Esophagus squamous epithelium (tissue), 5 donors: ENCODE measurements at regions not wholly inside any gene's neighbourhood (a gene's known extent, or its start where the extent isn't known, plus 50 kb on each side); places are given as distances from the start of the nearest gene placed in this dataset.
"Not testable (repeated sequence)": the region's sequence is repeated elsewhere in the genome, so short reads cannot be mapped to it uniquely, and the experiment has no call there.

Experiments
- DNase-seq: peaks from one replicate; lab custom pipeline; 2025; lab: John Stamatoyannopoulos, UW
- H3K27ac ChIP-seq, 4 donors: fragments of 200-600 bp; sonication (generic); one replicate each; pipeline ENCODE4 v1.5.1; 2016 to 2019; ENCODE audit warnings: mild to moderate bottlenecking in 1 of 4
- H3K27me3 ChIP-seq, 4 donors: fragments of 200-600 bp; sonication (generic); 1 replicate in 3 of 4; 2 replicates in 1 of 4; pipeline versions ENCODE4 v1.5.1 to v1.6.0; 2017 to 2021; ENCODE audit warnings: antibody characterized with exemption in 1 of 4
- H3K36me3 ChIP-seq, 3 donors: fragments of 200-600 bp; sonication (generic); one replicate each; pipeline ENCODE4 v1.5.1; 2016 to 2019
- H3K4me1 ChIP-seq, 3 donors: fragments of 200-600 bp; sonication (generic); one replicate each; pipeline ENCODE4 v1.5.1; 2017 to 2019
- H3K4me3 ChIP-seq, 4 donors: fragments of 200-600 bp; sonication (generic); 1 replicate in 3 of 4; 2 replicates in 1 of 4; pipeline ENCODE4 v1.5.1; 2016 to 2019; ENCODE audit warnings: mild to moderate bottlenecking in 2 of 4, moderate library complexity in 1 of 4
- H3K9me3 ChIP-seq, 3 donors: fragments of 200-600 bp; sonication (generic); one replicate each; pipeline ENCODE4 v1.5.1; 2016 to 2019
- CTCF ChIP-seq, 6 experiments: fragments of 450-650 bp in 4 of 6; fragments of 200-600 bp in 2 of 6; sonication (generic) in 2 of 6; IDR thresholded peaks; one replicate each; pipeline ENCODE4 v1.5.1; 2016 to 2019; ENCODE audit warnings: antibody characterized with exemption in 6 of 6, mild to moderate bottlenecking in 4 of 6, moderate library complexity in 4 of 6
- POLR2A ChIP-seq, 4 donors: fragments of 450-650 bp; IDR thresholded peaks; one replicate each; pipeline ENCODE4 v1.6.1; 2017; ENCODE audit warnings: antibody characterized with exemption in 4 of 4, mild to moderate bottlenecking in 4 of 4, moderate library complexity in 3 of 4
- WGBS, 2 donors: methylation state at CpG; one replicate each; pipeline ENCODE4 v1.1.5; 2018; 5-methylcytosine and 5-hydroxymethylcytosine counted together
- intact Hi-C: fragments of 100-400 bp; cut with DNase I; formaldehyde crosslinking; loops from one replicate; pipeline ENCODE4 v1.15.0; 2022
- donor health status: DM: yes; HTN: yes; CAD: no.

- H3K4me3 ChIP-seq, result no peak overlapping the region
- no peaks in the 10 kb centered on the region for H3K9me3 ChIP-seq
- 78 to 83% methylated on average over 4 of the region's 4 CpGs for WGBS, 2 donors
- H3K27ac ChIP-seq, result no peak overlapping the region
- intact Hi-C loops, result no loop called here
- no peaks in the 10 kb centered on the region for H3K36me3 ChIP-seq
- TF ChIP-seq POLR2A (IDR thresholded peaks at IDR 0.05) (no peak), CTCF (IDR thresholded peaks at IDR 0.05) (no peak)
- DNase-seq, result no peak
- no peaks in the 10 kb centered on the region for H3K4me1 ChIP-seq
- peaks cover 0 to 14% (median 0%) of the 10 kb centered on the region in 4 donors for H3K27me3 ChIP-seq
Measured at GRCh38 chr3:71949442-71949841, 164.5 kb upstream of the PROK2 start.

DNA sequence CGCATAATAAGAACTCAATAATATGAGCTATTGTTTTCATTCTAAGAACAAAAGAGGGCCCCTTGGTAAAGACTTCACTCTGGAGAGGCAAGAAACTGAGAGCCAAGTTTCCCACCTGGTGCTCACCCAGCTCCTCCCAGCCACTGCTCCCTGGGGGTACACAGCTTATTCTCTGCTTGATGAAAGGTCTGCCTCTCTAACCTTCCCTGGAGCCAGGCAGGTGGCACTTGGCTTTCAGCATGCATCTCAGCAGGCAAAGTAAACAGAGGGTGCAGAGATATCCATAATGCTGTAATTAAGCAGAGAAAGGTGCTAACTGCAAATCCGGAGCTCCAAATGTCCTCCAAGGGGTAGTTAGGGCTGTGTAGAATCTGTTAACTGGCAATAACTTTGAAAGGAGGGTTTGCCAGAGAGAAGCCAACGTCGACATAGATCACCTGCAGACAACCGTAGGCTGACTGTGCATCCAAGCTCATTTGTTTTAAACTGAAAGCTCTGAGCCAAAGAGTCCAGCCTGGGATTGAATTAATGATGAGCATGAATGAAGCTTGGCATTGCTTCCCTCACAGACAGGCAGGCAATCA lies 159.6 kb upstream of the PROK2 start:
- TF ChIP-seq POLR2A (IDR thresholded peaks at IDR 0.05) (no peak), CTCF (IDR thresholded peaks at IDR 0.05) (no peak)
- Histone ChIP-seq H3K4me3 (no peak overlapping the region), H3K4me1 (no peaks in the 10 kb centered on the region), H3K27ac (no peak overlapping the region), H3K9me3 (no peaks in the 10 kb centered on the region), H3K36me3 (no peaks in the 10 kb centered on the region), H3K27me3 (peaks cover 0 to 18% (median 0%) of the 10 kb centered on the region in 4 donors)
- intact Hi-C loops, result no loop called here
- no peak for DNase-seq
- WGBS, 2 donors, result 47 to 52% methylated on average over 5 of the region's 5 CpGs

DNA sequence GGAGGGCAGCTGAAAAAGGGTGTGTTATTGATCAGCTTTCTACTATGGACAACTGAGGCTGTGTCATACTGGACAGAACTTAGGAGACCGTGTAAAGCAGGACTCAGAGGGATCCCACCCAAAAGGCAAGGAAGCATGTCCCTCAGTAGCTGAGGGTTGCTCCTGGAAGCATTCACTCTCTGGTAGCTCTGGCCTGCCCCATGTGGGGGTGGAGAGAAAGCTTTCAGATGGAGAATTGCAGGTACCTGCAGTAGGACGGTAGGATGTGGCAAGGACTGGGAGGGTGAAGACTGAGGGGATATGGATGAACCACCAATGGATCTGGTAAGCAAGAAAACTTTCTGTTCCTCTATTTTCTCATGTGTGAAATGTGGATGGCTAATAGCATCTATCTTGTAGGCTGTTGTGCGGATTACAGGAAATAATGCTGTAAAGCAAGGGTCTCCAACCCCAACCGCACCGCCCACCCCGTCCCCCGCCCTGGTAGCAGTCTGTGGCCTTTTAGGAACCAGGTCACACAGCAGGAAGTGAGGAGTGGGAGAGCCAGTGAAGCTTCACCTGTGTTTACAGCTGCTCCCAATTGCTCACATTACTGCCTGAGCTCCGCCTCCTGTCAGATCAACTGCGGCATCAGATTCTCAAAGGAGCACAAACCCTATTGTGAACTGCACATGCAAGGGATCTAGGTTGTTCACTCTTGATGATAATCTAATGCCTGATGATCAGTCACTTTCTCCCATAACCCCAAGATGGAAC lies 157.7 kb upstream of the PROK2 start:
- no peak overlapping the region for H3K27ac ChIP-seq
- H3K4me1 ChIP-seq, result no peaks in the 10 kb centered on the region
- H3K27me3 ChIP-seq, result peaks cover 0 to 18% (median 0%) of the 10 kb centered on the region in 4 donors
- TF ChIP-seq POLR2A (IDR thresholded peaks at IDR 0.05) (no peak), CTCF (IDR thresholded peaks at IDR 0.05) (no peak)
- H3K9me3 ChIP-seq, result no peaks in the 10 kb centered on the region
- intact Hi-C loops, result no loop called here
- H3K4me3 ChIP-seq, result no peak overlapping the region
- DNase-seq, result no peak
- 81 to 92% methylated on average over 8 to 9 of the region's 9 CpGs for WGBS, 2 donors
- H3K36me3 ChIP-seq, result no peaks in the 10 kb centered on the region

DNA sequence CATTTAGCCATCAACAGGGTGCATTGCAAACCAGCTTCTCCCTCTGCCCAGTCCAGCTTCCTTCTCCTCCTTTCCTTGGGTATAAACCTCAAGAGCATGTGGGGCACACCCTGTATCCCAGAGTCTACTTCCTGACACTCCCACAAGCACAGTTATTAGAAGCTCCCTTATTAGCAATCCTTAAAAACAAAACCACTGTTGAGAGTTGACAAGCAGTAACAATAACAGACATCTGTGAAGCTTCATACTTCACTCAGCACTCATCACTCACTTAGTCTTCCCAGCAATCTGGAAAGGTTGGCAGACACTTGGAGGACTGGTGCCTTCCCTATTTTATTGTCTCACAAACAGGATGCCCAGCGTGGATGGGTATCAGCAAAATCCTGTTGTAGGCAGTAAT lies 155.5 kb upstream of the PROK2 start:
- no peak for TF ChIP-seq POLR2A (IDR thresholded peaks at IDR 0.05)
- no peak for TF ChIP-seq CTCF (IDR thresholded peaks at IDR 0.05)
- no peak overlapping the region for H3K27ac ChIP-seq
- 67 to 100% methylated on average over 1 of the region's 1 CpG for WGBS, 2 donors

GRCh38 chr3:71938081-71938480 lies 153.1 kb upstream of the PROK2 start:
- not testable (repeated sequence) for H3K4me3 ChIP-seq
- 59 to 69% methylated on average over 3 of the region's 3 CpGs for WGBS, 2 donors

More for the DNA sequence above, 155.5 kb upstream of the PROK2 start:
- Histone ChIP-seq H3K4me3 (no peak overlapping the region), H3K36me3 (no peaks in the 10 kb centered on the region), H3K9me3 (no peaks in the 10 kb centered on the region), H3K4me1 (no peaks in the 10 kb centered on the region), H3K27me3 (peaks cover 0 to 19% (median 0%) of the 10 kb centered on the region in 4 donors)
- DNase-seq, result no peak
- intact Hi-C loops, result no loop called here

More at GRCh38 chr3:71938081-71938480, 153.1 kb upstream of the PROK2 start:
- intact Hi-C loops, H3K36me3 ChIP-seq, DNase-seq, H3K27ac ChIP-seq, H3K9me3 ChIP-seq, H3K4me1 ChIP-seq: not testable (repeated sequence)
- peaks cover 0 to 24% (median 0%) of the 10 kb centered on the region in 4 donors for H3K27me3 ChIP-seq
